CD14-positive monocyte (primary cell): ENCODE measurements at regions not wholly inside any gene's neighbourhood (a gene's known extent, or its start where the extent isn't known, plus 50 kb on each side); places are given as distances from the start of the nearest gene placed in this dataset.

Source experiments
- DNase-seq, 3 donors: peaks; one replicate each; pipeline ENCODE4 v3.0.0-alpha.2; 2011 to 2022
- H2AFZ ChIP-seq: 2 replicates; pipeline ENCODE4 v1.6.0; 2012; ENCODE audit warnings: mild to moderate bottlenecking, low read depth, low read length, inconsistent platforms; ENCODE audit not compliant: insufficient read depth, poor library complexity, severe bottlenecking
- H3K27ac ChIP-seq, 2 donors: 1 replicate in 1 of 2; 2 replicates in 1 of 2; pipeline ENCODE4 v1.5.1; 2012 to 2013; ENCODE audit warnings: low read length in 2 of 2, control low read depth in 1 of 2, inconsistent platforms in 1 of 2, low read depth in 1 of 2, mild to moderate bottlenecking in 1 of 2
- H3K27me3 ChIP-seq, 2 donors: one replicate each; pipeline versions ENCODE4 v1.6.0 to v1.6.1; 2011 to 2013; ENCODE audit warnings: low read length in 2 of 2; ENCODE audit not compliant: control insufficient read depth in 2 of 2, insufficient read depth in 2 of 2
- H3K36me3 ChIP-seq, 2 donors: replicated peaks in 1 of 2; 1 replicate in 1 of 2; 2 replicates in 1 of 2; pipeline versions ENCODE4 v1.5.1 to v1.6.1; 2012 to 2013; ENCODE audit warnings: low read length in 2 of 2, control low read depth in 1 of 2, inconsistent platforms in 1 of 2, mild to moderate bottlenecking in 1 of 2; ENCODE audit not compliant: insufficient read depth in 2 of 2, control insufficient read depth in 1 of 2
- H3K4me1 ChIP-seq, 2 donors: 1 replicate in 1 of 2; 2 replicates in 1 of 2; pipeline versions ENCODE4 v1.5.1 to v1.6.1; 2012 to 2013; ENCODE audit warnings: low read length in 2 of 2, control low read depth in 1 of 2, inconsistent platforms in 1 of 2, mild to moderate bottlenecking in 1 of 2, moderate library complexity in 1 of 2; ENCODE audit not compliant: insufficient read depth in 2 of 2, control insufficient read depth in 1 of 2
- H3K4me2 ChIP-seq: replicated peaks from 2 replicates; pipeline ENCODE3; 2012; ENCODE audit warnings: low read length, moderate library complexity, mild to moderate bottlenecking; ENCODE audit not compliant: poor library complexity, severe bottlenecking; ENCODE audit errors: extremely low read depth
- H3K4me3 ChIP-seq, 3 experiments: fragments of 200-600 bp in 1 of 3; sonication (generic) in 1 of 3; replicated peaks in 1 of 3; 1 replicate in 2 of 3; 2 replicates in 1 of 3; pipeline ENCODE4 v1.5.1; 2011 to 2013; ENCODE audit warnings: low read length in 3 of 3, mild to moderate bottlenecking in 3 of 3, control low read depth in 2 of 3, low read depth in 2 of 3, inconsistent platforms in 1 of 3, moderate library complexity in 1 of 3
- H3K79me2 ChIP-seq: 2 replicates; pipeline ENCODE4 v1.6.0; 2012; ENCODE audit warnings: mild to moderate bottlenecking, control low read depth, inconsistent platforms, low read length, moderate library complexity; ENCODE audit not compliant: insufficient read depth
- H3K9ac ChIP-seq: 2 replicates; pipeline ENCODE4 v1.6.0; 2017; ENCODE audit warnings: low read length, mild to moderate bottlenecking; ENCODE audit not compliant: insufficient read depth, poor library complexity, severe bottlenecking
- H3K9me3 ChIP-seq, 2 donors: replicated peaks in 1 of 2; 1 replicate in 1 of 2; 2 replicates in 1 of 2; pipeline versions ENCODE4 v1.5.1 to v1.6.1; 2012 to 2013; ENCODE audit warnings: low read length in 2 of 2, control low read depth in 1 of 2; ENCODE audit not compliant: control insufficient read depth in 1 of 2, insufficient read depth in 1 of 2
- H4K20me1 ChIP-seq: 2 replicates; pipeline ENCODE4 v1.6.0; 2012; ENCODE audit warnings: mild to moderate bottlenecking, low read length, control low read depth, moderate library complexity; ENCODE audit not compliant: insufficient read depth
- H3K27ac Mint-ChIP-seq, 7 donors: one replicate each; pipeline ENCODE4 v1.8.0; 2020; ENCODE audit warnings: mild to moderate bottlenecking in 7 of 7, mixed read lengths in 7 of 7, moderate library complexity in 6 of 7, inconsistent platforms in 2 of 7
- H3K27me3 Mint-ChIP-seq, 3 donors: one replicate each; pipeline ENCODE4 v1.8.0; 2021 to 2022; ENCODE audit warnings: low read depth in 3 of 3, mild to moderate bottlenecking in 3 of 3, mixed read lengths in 3 of 3, moderate library complexity in 3 of 3, inconsistent platforms in 1 of 3
- H3K36me3 Mint-ChIP-seq, 2 donors: one replicate each; pipeline ENCODE4 v1.8.0; 2020; ENCODE audit warnings: mixed read lengths in 2 of 2, inconsistent platforms in 1 of 2, mild to moderate bottlenecking in 1 of 2
- H3K4me1 Mint-ChIP-seq: one replicate; pipeline ENCODE4 v1.8.0; 2020; ENCODE audit warnings: mild to moderate bottlenecking, mixed read lengths
- H3K4me3 Mint-ChIP-seq, 2 donors: one replicate each; pipeline ENCODE4 v1.8.0; 2020; ENCODE audit warnings: mild to moderate bottlenecking in 2 of 2, mixed read lengths in 2 of 2, moderate library complexity in 1 of 2
- H3K9me3 Mint-ChIP-seq, 7 donors: one replicate each; pipeline ENCODE4 v1.8.0; 2020 to 2022; ENCODE audit warnings: mixed read lengths in 7 of 7, mild to moderate bottlenecking in 6 of 7, moderate library complexity in 6 of 7, inconsistent platforms in 2 of 7
- CTCF ChIP-seq: fragments of 200-600 bp; IDR thresholded peaks from one replicate; pipeline ENCODE4 v1.8.0; 2022; ENCODE audit warnings: antibody characterized with exemption, mild to moderate bottlenecking
- WGBS: methylation state at CpG from one replicate; pipeline ENCODE4 v1.1.5; 2013; ENCODE audit warnings: missing lambda C conversion rate; ENCODE audit not compliant: insufficient coverage; 5-methylcytosine and 5-hydroxymethylcytosine counted together
- intact Hi-C, 2 donors: fragments of 100-400 bp; cut with micrococcal nuclease; formaldehyde crosslinking; loops; one replicate each; pipeline versions ENCODE4 v1.15.0 to v1.15.1; 2023

DNA sequence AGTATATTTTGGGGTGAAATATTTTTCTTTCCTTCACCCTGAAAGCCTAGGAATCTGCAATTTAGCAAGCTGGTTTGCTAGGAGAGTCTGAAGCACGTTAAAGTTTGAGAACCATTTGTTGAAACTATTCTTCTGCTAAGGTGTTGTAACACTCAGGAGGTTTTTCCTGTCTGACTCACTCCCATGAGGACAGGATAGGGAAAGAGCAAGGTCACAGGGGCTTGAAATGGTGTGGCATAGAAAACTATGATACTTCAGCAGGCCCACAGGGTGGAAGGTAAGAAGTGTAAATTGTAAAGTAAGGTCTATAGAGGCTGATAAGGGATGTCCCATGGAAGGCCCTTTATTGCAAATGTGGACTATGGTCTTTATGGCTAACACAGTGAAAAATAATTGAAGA lies 177.7 kb upstream of the ZC3H15 start:
- Mint-ChIP-seq H3K36me3 (no peaks in the 10 kb centered on the region), H3K4me3 (no peak overlapping the region), H3K27ac (no peak overlapping the region), H3K9me3 (peaks cover 5 to 22% (median 12%) of the 10 kb centered on the region in 7 donors), H3K27me3 (no peaks in the 10 kb centered on the region), H3K4me1 (no peaks in the 10 kb centered on the region)
- H3K4me2 ChIP-seq: no peak overlapping the region
- no peak overlapping the region for H3K4me3 ChIP-seq
- no peak overlapping the region for H3K9ac ChIP-seq
- no peaks in the 10 kb centered on the region for H3K27me3 ChIP-seq
- no peak for DNase-seq
- TF ChIP-seq CTCF: no peak
- peaks cover 5 to 18% of the 10 kb centered on the region in 2 donors for H3K9me3 ChIP-seq
- no peak overlapping the region for H3K27ac ChIP-seq
- no CpG with 5 or more reads among the region's 1 CpG for WGBS
- no peaks in the 10 kb centered on the region for H3K79me2 ChIP-seq
- H4K20me1 ChIP-seq: no peaks in the 10 kb centered on the region
- no peak overlapping the region for H2AFZ ChIP-seq
- no peaks in the 10 kb centered on the region for H3K4me1 ChIP-seq
- H3K36me3 ChIP-seq: no peaks in the 10 kb centered on the region
- intact Hi-C loops: no loop called here

GRCh38 chr2:186309901-186310300 lies 176.2 kb upstream of the ZC3H15 start:
- no peaks in the 10 kb centered on the region for H3K27me3 ChIP-seq
- H4K20me1 ChIP-seq: no peaks in the 10 kb centered on the region
- no peak for TF ChIP-seq CTCF
- no peaks in the 10 kb centered on the region for H3K79me2 ChIP-seq
- DNase-seq: no peak
- Mint-ChIP-seq H3K27me3 (no peaks in the 10 kb centered on the region), H3K9me3 (peaks cover 9 to 31% (median 18%) of the 10 kb centered on the region in 7 donors), H3K27ac (no peak overlapping the region), H3K4me1 (no peaks in the 10 kb centered on the region), H3K36me3 (no peaks in the 10 kb centered on the region), H3K4me3 (no peak overlapping the region)
- WGBS: no CpG with 5 or more reads among the region's 2 CpGs
- H3K27ac ChIP-seq: no peak overlapping the region
- no peak overlapping the region for H3K4me2 ChIP-seq
- no peak overlapping the region for H3K9ac ChIP-seq
- H3K4me1 ChIP-seq: no peaks in the 10 kb centered on the region
- intact Hi-C loops: no loop called here
- H3K4me3 ChIP-seq: no peak overlapping the region
- H2AFZ ChIP-seq: no peak overlapping the region
- H3K36me3 ChIP-seq: no peaks in the 10 kb centered on the region
- H3K9me3 ChIP-seq: peaks cover 5 to 21% of the 10 kb centered on the region in 2 donors
